CD4-positive, alpha-beta T cell treated with Interleukin-15 for 1 hour (primary cell): ENCODE measurements at regions not wholly inside any gene's neighbourhood (a gene's known extent, or its start where the extent isn't known, plus 50 kb on each side); places are given as distances from the start of the nearest gene placed in this dataset.

Source experiments
- DNase-seq: peaks from one replicate; pipeline ENCODE4 v3.0.0-alpha.2; 2020

GRCh38 chr2:13019781-13020180 is 303.0 kb downstream of the TRIB2 start:
- no peak for DNase-seq

- DNase-seq: no peak
These were observed 303.7 kb downstream of the TRIB2 start for GRCh38 chr2:13020469-13020868.

GRCh38 chr2:13021470-13021957 is 304.8 kb downstream of the TRIB2 start:
- no peak for DNase-seq

GRCh38 chr2:13030606-13031005 is 313.9 kb downstream of the TRIB2 start:
- no peak for DNase-seq

- no peak for DNase-seq
These were observed 318.1 kb downstream of the TRIB2 start for GRCh38 chr2:13034861-13035260.

- no peak for DNase-seq
These were observed 319.1 kb downstream of the TRIB2 start for GRCh38 chr2:13035866-13036265.

- DNase-seq: no peak
These were observed 323.3 kb downstream of the TRIB2 start for GRCh38 chr2:13040043-13040442.

- no peak for DNase-seq
These were observed 329.9 kb downstream of the TRIB2 start for GRCh38 chr2:13046557-13047165.

- no peak for DNase-seq
These were observed 334.0 kb downstream of the TRIB2 start for GRCh38 chr2:13050764-13051163.

- no peak for DNase-seq
These were observed 335.8 kb downstream of the TRIB2 start for GRCh38 chr2:13052547-13052946.

GRCh38 chr2:13056259-13056843 is 339.6 kb downstream of the TRIB2 start:
- DNase-seq: no peak

GRCh38 chr2:13057671-13058070 is 340.9 kb downstream of the TRIB2 start:
- no peak for DNase-seq

- DNase-seq: no peak
These were observed 349.9 kb downstream of the TRIB2 start for GRCh38 chr2:13066676-13067075.

- no peak for DNase-seq
These were observed 350.8 kb downstream of the TRIB2 start for GRCh38 chr2:13067508-13067907.

- no peak for DNase-seq
These were observed 373.2 kb downstream of the TRIB2 start for GRCh38 chr2:13089971-13090370.

- no peak for DNase-seq
These were observed 374.7 kb downstream of the TRIB2 start for GRCh38 chr2:13091455-13091854.

GRCh38 chr2:13091861-13092378 is 375.2 kb downstream of the TRIB2 start:
- no peak for DNase-seq

GRCh38 chr2:13093416-13093991 is 376.8 kb downstream of the TRIB2 start:
- no peak for DNase-seq

GRCh38 chr2:13102397-13103063 is 385.8 kb downstream of the TRIB2 start:
- DNase-seq: no peak

- no peak for DNase-seq
These were observed 386.4 kb downstream of the TRIB2 start for GRCh38 chr2:13103151-13103550.

GRCh38 chr2:13103778-13104493 is 387.2 kb downstream of the TRIB2 start:
- no peak for DNase-seq

GRCh38 chr2:13104723-13105122 is 388.0 kb downstream of the TRIB2 start:
- no peak for DNase-seq

- no peak for DNase-seq
These were observed 389.6 kb downstream of the TRIB2 start for GRCh38 chr2:13106302-13106701.
